ENCODE measurements at regions not wholly inside any gene's neighbourhood (a gene's known extent, or its start where the extent isn't known, plus 50 kb on each side); places are given as distances from the start of the nearest gene placed in this dataset.
"Not testable (repeated sequence)": the region's sequence is repeated elsewhere in the genome, so short reads cannot be mapped to it uniquely, and the experiment has no call there.

DNA sequence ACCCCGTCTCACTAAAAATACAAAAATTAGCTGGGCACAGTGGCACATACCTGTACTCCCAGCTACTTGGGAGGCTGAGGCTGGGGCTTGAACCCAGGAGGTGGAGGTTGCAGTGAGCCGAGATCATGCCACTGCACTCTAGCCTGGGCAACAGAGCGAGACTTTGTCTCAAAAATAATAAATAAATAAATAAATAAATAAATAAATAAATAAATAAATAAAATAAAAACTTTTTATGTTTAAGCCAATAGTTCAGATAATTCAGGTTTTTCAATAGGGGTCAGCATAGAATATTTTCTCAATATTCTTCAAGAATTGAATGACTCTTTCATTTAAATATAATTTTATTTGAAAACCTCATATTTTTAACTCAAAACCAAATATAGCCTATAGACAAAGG is 585.1 kb upstream of the SPRY2 start:
- TF ChIP-seq, protein P1, sequence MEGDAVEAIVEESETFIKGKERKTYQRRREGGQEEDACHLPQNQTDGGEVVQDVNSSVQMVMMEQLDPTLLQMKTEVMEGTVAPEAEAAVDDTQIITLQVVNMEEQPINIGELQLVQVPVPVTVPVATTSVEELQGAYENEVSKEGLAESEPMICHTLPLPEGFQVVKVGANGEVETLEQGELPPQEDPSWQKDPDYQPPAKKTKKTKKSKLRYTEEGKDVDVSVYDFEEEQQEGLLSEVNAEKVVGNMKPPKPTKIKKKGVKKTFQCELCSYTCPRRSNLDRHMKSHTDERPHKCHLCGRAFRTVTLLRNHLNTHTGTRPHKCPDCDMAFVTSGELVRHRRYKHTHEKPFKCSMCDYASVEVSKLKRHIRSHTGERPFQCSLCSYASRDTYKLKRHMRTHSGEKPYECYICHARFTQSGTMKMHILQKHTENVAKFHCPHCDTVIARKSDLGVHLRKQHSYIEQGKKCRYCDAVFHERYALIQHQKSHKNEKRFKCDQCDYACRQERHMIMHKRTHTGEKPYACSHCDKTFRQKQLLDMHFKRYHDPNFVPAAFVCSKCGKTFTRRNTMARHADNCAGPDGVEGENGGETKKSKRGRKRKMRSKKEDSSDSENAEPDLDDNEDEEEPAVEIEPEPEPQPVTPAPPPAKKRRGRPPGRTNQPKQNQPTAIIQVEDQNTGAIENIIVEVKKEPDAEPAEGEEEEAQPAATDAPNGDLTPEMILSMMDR (IDR thresholded peaks at IDR 0.05; ENCODE audit: extremely low read depth in 1 of 2, insufficient read depth in 1 of 2, low read depth in 1 of 2, low read length in 2 of 2), result not testable (repeated sequence)
- TF ChIP-seq POLR2A (IDR thresholded peaks at IDR 0.05; ENCODE audit: low read depth, low read length); EZH2 (IDR thresholded peaks at IDR 0.05; ENCODE audit: borderline replicate concordance, low read depth, low read length, severe bottlenecking): not testable (repeated sequence)

All from endothelial cell of umbilical vein (primary cell).